H9 (cell line): ENCODE measurements at regions not wholly inside any gene's neighbourhood (a gene's known extent, or its start where the extent isn't known, plus 50 kb on each side); places are given as distances from the start of the nearest gene placed in this dataset.

ENCODE experiments used
- DNase-seq: peaks from one replicate; pipeline ENCODE4 v3.0.0-alpha.2; 2017
- H2AFZ ChIP-seq: one replicate; pipeline ENCODE4 v1.6.1; 2013; ENCODE audit warnings: mild to moderate bottlenecking, low read length, control low read depth, moderate library complexity
- H2AK5ac ChIP-seq: 2 replicates; pipeline ENCODE4 v1.6.1; 2013; ENCODE audit warnings: low read length, control low read depth, mixed read lengths; ENCODE audit not compliant: insufficient read length
- H2BK120ac ChIP-seq: one replicate; pipeline ENCODE4 v1.6.1; 2013; ENCODE audit warnings: low read depth, mild to moderate bottlenecking, low read length, control low read depth, inconsistent platforms; ENCODE audit not compliant: poor library complexity, severe bottlenecking
- H2BK12ac ChIP-seq: 2 replicates; pipeline ENCODE4 v1.6.1; 2013; ENCODE audit warnings: low read length, control low read depth, mixed read lengths, low read depth; ENCODE audit not compliant: insufficient read length
- H2BK15ac ChIP-seq: 2 replicates; pipeline ENCODE4 v1.6.1; 2013; ENCODE audit warnings: low read depth, low read length, control low read depth
- H2BK20ac ChIP-seq: one replicate; pipeline ENCODE4 v1.6.1; 2013; ENCODE audit warnings: low read depth, mild to moderate bottlenecking, low read length, control low read depth, inconsistent platforms; ENCODE audit not compliant: poor library complexity, severe bottlenecking
- H2BK5ac ChIP-seq: 2 replicates; pipeline ENCODE4 v1.6.1; 2013; ENCODE audit warnings: low read length, control low read depth, mixed read lengths; ENCODE audit not compliant: insufficient read length
- H3K14ac ChIP-seq: 2 replicates; pipeline ENCODE4 v1.6.1; 2013; ENCODE audit warnings: low read length, control low read depth; ENCODE audit not compliant: insufficient read depth
- H3K18ac ChIP-seq: 2 replicates; pipeline ENCODE4 v1.6.1; 2013; ENCODE audit warnings: low read depth, mild to moderate bottlenecking, mixed read lengths, low read length, control low read depth; ENCODE audit not compliant: insufficient read length
- H3K23ac ChIP-seq: 2 replicates; pipeline ENCODE4 v1.6.1; 2013; ENCODE audit warnings: low read length, control low read depth, mixed read lengths, low read depth; ENCODE audit not compliant: insufficient read length
- H3K23me2 ChIP-seq: 2 replicates; pipeline ENCODE4 v1.6.1; 2013; ENCODE audit warnings: low read depth, mild to moderate bottlenecking, mixed read lengths, low read length, control low read depth; ENCODE audit not compliant: insufficient read length, poor library complexity, severe bottlenecking
- H3K27ac ChIP-seq: 2 replicates; pipeline ENCODE4 v1.5.1; 2013; ENCODE audit warnings: low read length, control low read depth, mixed read lengths, low read depth; ENCODE audit not compliant: insufficient read length
- H3K27me3 ChIP-seq: 2 replicates; pipeline ENCODE4 v1.6.1; 2013; ENCODE audit warnings: low read length, control low read depth, inconsistent platforms; ENCODE audit not compliant: insufficient read depth
- H3K4ac ChIP-seq: 2 replicates; pipeline ENCODE4 v1.6.1; 2013; ENCODE audit warnings: low read depth, mild to moderate bottlenecking, control low read depth, inconsistent platforms, low read length, moderate library complexity
- H3K4me1 ChIP-seq: 2 replicates; pipeline ENCODE4 v1.6.1; 2013; ENCODE audit warnings: low read length, control low read depth, inconsistent platforms; ENCODE audit not compliant: insufficient read depth
- H3K4me2 ChIP-seq: 2 replicates; pipeline ENCODE4 v1.6.1; 2013; ENCODE audit warnings: low read length, control low read depth, mixed read lengths; ENCODE audit not compliant: insufficient read length, insufficient read depth
- H3K56ac ChIP-seq: 2 replicates; pipeline ENCODE4 v1.6.1; 2013; ENCODE audit warnings: low read depth, mild to moderate bottlenecking, mixed read lengths, low read length, control low read depth; ENCODE audit not compliant: insufficient read length
- H3K79me1 ChIP-seq: 2 replicates; pipeline ENCODE4 v1.6.1; 2013; ENCODE audit warnings: low read depth, mild to moderate bottlenecking, moderate library complexity, low read length, control low read depth, inconsistent platforms; ENCODE audit not compliant: insufficient read depth, poor library complexity, severe bottlenecking
- H3K79me2 ChIP-seq: 2 replicates; pipeline ENCODE4 v1.6.1; 2013; ENCODE audit warnings: low read length, control low read depth, inconsistent platforms; ENCODE audit not compliant: insufficient read depth
- H3K9ac ChIP-seq: 2 replicates; pipeline ENCODE4 v1.6.1; 2013; ENCODE audit warnings: low read length, control low read depth, mixed read lengths; ENCODE audit not compliant: insufficient read length; ENCODE audit errors: extremely low read depth
- H3K9me3 ChIP-seq: one replicate; pipeline ENCODE4 v1.6.1; 2013; ENCODE audit warnings: low read depth, low read length, inconsistent platforms; ENCODE audit not compliant: control insufficient read depth
- H3T11ph ChIP-seq: one replicate; pipeline ENCODE4 v1.6.1; 2013; ENCODE audit warnings: mild to moderate bottlenecking, low read length, control low read depth, inconsistent platforms
- H4K20me1 ChIP-seq: one replicate; pipeline ENCODE4 v1.6.1; 2013; ENCODE audit not compliant: control insufficient read depth, insufficient read length, insufficient read depth
- H4K5ac ChIP-seq: 2 replicates; pipeline ENCODE4 v1.6.1; 2013; ENCODE audit warnings: low read depth, mild to moderate bottlenecking, mixed read lengths, low read length, control low read depth; ENCODE audit not compliant: insufficient read length
- H4K8ac ChIP-seq: replicated peaks from 2 replicates; pipeline ENCODE4 v1.6.1; 2013; ENCODE audit warnings: low read length, control low read depth, mixed read lengths, low read depth; ENCODE audit not compliant: insufficient read length
- H4K91ac ChIP-seq: 2 replicates; pipeline ENCODE4 v1.6.1; 2013; ENCODE audit warnings: low read depth, mild to moderate bottlenecking, moderate library complexity, mixed read lengths, low read length, control low read depth; ENCODE audit not compliant: insufficient read length
- H3K27ac Mint-ChIP-seq, 3 experiments: 2 replicates in 2 of 3; 3 replicates in 1 of 3; pipeline ENCODE4 v1.8.0; 2020 to 2021; ENCODE audit warnings: mixed read lengths in 3 of 3, mild to moderate bottlenecking in 1 of 3, moderate library complexity in 1 of 3
- H3K27me3 Mint-ChIP-seq: 2 replicates; pipeline ENCODE4 v1.8.0; 2021; ENCODE audit warnings: low read depth, mild to moderate bottlenecking, moderate library complexity, mixed read lengths
- H3K36me3 Mint-ChIP-seq, 3 experiments: 2 replicates in 2 of 3; 3 replicates in 1 of 3; pipeline ENCODE4 v1.8.0; 2020 to 2021; ENCODE audit warnings: low read depth in 3 of 3, mixed read lengths in 3 of 3; ENCODE audit not compliant: insufficient read depth in 1 of 3
- H3K4me1 Mint-ChIP-seq, 2 experiments: 2 replicates each; pipeline ENCODE4 v1.8.0; 2020; ENCODE audit warnings: mixed read lengths in 2 of 2
- H3K4me3 Mint-ChIP-seq, 2 experiments: 2 replicates in 1 of 2; 3 replicates in 1 of 2; pipeline ENCODE4 v1.8.0; 2020 to 2021; ENCODE audit warnings: mild to moderate bottlenecking in 2 of 2, mixed read lengths in 2 of 2, moderate library complexity in 1 of 2
- H3K9me3 Mint-ChIP-seq, 2 experiments: 2 replicates in 1 of 2; 3 replicates in 1 of 2; pipeline ENCODE4 v1.8.0; 2020; ENCODE audit warnings: mild to moderate bottlenecking in 2 of 2, mixed read lengths in 2 of 2, moderate library complexity in 1 of 2
- WGBS: extraction: QIAGEN DNeasy Blood & Tissue Kit; methylation state at CpG from one replicate; pipeline ENCODE4 v1.1.7; 2013; ENCODE audit warnings: missing lambda C conversion rate, low lambda C conversion rate, mixed read lengths; ENCODE audit not compliant: insufficient read length; ENCODE audit errors: extremely low coverage; 5-methylcytosine and 5-hydroxymethylcytosine counted together
- TF ChIP-seq, protein P1 (sequence below): fragments of 200-600 bp; sonication (generic); conservative IDR thresholded peaks from 3 replicates; pipeline ENCODE4 v1.8.0; 2021; ENCODE audit warnings: antibody characterized with exemption, mild to moderate bottlenecking

DNA sequence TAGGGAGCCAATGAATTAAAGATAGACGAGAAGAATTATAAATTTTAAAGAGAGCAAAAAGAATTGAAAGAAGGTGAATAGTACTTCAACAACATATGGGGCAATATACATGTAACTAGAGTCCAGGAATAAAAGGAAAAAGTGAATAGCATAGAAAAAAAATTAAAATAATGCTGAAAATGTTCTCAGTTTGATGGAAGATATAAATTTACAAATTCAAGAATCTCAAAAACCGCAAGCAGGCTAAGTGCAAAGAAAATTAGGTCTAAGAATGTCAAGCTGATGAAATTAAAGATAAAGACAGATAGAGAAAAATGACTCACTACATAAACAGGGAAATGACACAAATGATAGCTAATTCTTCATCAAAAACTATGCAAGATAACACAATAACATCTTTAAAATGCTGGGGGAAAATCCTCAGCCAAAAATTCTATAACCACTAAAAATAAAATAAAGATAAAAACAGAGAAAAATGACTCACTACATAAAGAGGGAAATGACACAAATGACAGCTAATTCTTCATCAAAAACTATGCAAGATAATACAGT is 326.3 kb downstream of the TBX15 start:
- Histone ChIP-seq H2BK20ac (no peak overlapping the region), H2BK15ac (no peak overlapping the region), H3K27ac (no peak overlapping the region), H4K91ac (no peak overlapping the region), H4K20me1 (no peaks in the 10 kb centered on the region), H2AFZ (no peak overlapping the region), H3K4ac (no peak overlapping the region), H3K79me2 (no peaks in the 10 kb centered on the region), H3K18ac (no peak overlapping the region), H3K9ac (no peak overlapping the region), H3K23me2 (no peaks in the 10 kb centered on the region), H3K4me1 (no peaks in the 10 kb centered on the region), H4K8ac (no peak overlapping the region), H3T11ph (no peak overlapping the region), H2AK5ac (no peak overlapping the region), H3K23ac (no peak overlapping the region), H4K5ac (no peak overlapping the region), H2BK120ac (no peak overlapping the region), H3K4me2 (no peak overlapping the region), H3K14ac (no peak overlapping the region), H2BK12ac (no peak overlapping the region), H2BK5ac (no peak overlapping the region), H3K56ac (no peak overlapping the region), H3K27me3 (no peaks in the 10 kb centered on the region), H3K79me1 (no peaks in the 10 kb centered on the region), H3K9me3 (no peaks in the 10 kb centered on the region)
- no peaks in the 10 kb centered on the region; a peak in 1 of 7 replicates for H3K36me3 Mint-ChIP-seq
- H3K4me1 Mint-ChIP-seq: peaks cover 0 to 2% of the 10 kb centered on the region in 2 experiments; a peak in 1 of 4 replicates
- DNase-seq: no peak
- WGBS: no CpG with 5 or more reads among the region's 2 CpGs
- TF ChIP-seq, protein P1, sequence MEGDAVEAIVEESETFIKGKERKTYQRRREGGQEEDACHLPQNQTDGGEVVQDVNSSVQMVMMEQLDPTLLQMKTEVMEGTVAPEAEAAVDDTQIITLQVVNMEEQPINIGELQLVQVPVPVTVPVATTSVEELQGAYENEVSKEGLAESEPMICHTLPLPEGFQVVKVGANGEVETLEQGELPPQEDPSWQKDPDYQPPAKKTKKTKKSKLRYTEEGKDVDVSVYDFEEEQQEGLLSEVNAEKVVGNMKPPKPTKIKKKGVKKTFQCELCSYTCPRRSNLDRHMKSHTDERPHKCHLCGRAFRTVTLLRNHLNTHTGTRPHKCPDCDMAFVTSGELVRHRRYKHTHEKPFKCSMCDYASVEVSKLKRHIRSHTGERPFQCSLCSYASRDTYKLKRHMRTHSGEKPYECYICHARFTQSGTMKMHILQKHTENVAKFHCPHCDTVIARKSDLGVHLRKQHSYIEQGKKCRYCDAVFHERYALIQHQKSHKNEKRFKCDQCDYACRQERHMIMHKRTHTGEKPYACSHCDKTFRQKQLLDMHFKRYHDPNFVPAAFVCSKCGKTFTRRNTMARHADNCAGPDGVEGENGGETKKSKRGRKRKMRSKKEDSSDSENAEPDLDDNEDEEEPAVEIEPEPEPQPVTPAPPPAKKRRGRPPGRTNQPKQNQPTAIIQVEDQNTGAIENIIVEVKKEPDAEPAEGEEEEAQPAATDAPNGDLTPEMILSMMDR: no peak
- H3K27ac Mint-ChIP-seq: no peak overlapping the region
- H3K27me3 Mint-ChIP-seq: no peaks in the 10 kb centered on the region; the same call in 1 of the 2 replicates
- H3K9me3 Mint-ChIP-seq: peaks cover 0 to 5% of the 10 kb centered on the region in 2 experiments; a peak in 2 of 5 replicates
- no peak overlapping the region for H3K4me3 Mint-ChIP-seq
